Lung (tissue), 11 donors: ENCODE measurements at regions not wholly inside any gene's neighbourhood (a gene's known extent, or its start where the extent isn't known, plus 50 kb on each side); places are given as distances from the start of the nearest gene placed in this dataset.

ENCODE experiments used
- ATAC-seq: fragments of 200-7000 bp; cut with Tn5 transposase; one replicate; pipeline ENCODE4 v1.9.1; 2020; ENCODE audit warnings: moderate number of reproducible peaks; ENCODE audit not compliant: insufficient read depth, low FRiP score
- DNase-seq, 3 donors: peaks; one replicate each; pipeline ENCODE4 v3.0.0-alpha.2; 2013 to 2017
- H3K27ac ChIP-seq, 2 donors: one replicate each; pipeline ENCODE4 v1.5.1; 2013; ENCODE audit warnings: mild to moderate bottlenecking in 2 of 2, moderate library complexity in 2 of 2, control low read depth in 1 of 2, inconsistent platforms in 1 of 2, low read depth in 1 of 2, low read length in 1 of 2
- H3K27me3 ChIP-seq, 3 donors: one replicate each; pipeline ENCODE4 v1.5.1; 2013; ENCODE audit warnings: low read length in 2 of 3; ENCODE audit not compliant: control insufficient read depth in 3 of 3, insufficient read depth in 3 of 3
- H3K36me3 ChIP-seq, 4 donors: one replicate each; pipeline ENCODE4 v1.5.1; 2013; ENCODE audit warnings: low read length in 4 of 4, mild to moderate bottlenecking in 1 of 4, moderate library complexity in 1 of 4; ENCODE audit not compliant: control insufficient read depth in 4 of 4, insufficient read depth in 4 of 4
- H3K4me1 ChIP-seq, 5 donors: one replicate each; pipeline ENCODE4 v1.5.1; 2013; ENCODE audit warnings: low read length in 5 of 5, mild to moderate bottlenecking in 2 of 5, moderate library complexity in 1 of 5; ENCODE audit not compliant: control insufficient read depth in 5 of 5, insufficient read depth in 5 of 5
- H3K4me3 ChIP-seq: one replicate; pipeline ENCODE4 v1.5.1; 2013; ENCODE audit warnings: mild to moderate bottlenecking, control low read depth, moderate library complexity
- H3K9ac ChIP-seq, 2 donors: one replicate each; pipeline ENCODE4 v1.5.1; 2013; ENCODE audit warnings: low read length in 2 of 2, control low read depth in 1 of 2; ENCODE audit not compliant: insufficient read depth in 1 of 2
- H3K9me3 ChIP-seq, 4 donors: one replicate each; pipeline ENCODE4 v1.5.1; 2013; ENCODE audit warnings: low read length in 3 of 4, mild to moderate bottlenecking in 1 of 4, moderate library complexity in 1 of 4; ENCODE audit not compliant: control insufficient read depth in 4 of 4, insufficient read depth in 3 of 4
- WGBS, 2 donors: extraction: QIAGEN DNeasy Blood & Tissue Kit; methylation state at CpG; one replicate each; pipeline ENCODE4 v1.1.7; 2013; 5-methylcytosine and 5-hydroxymethylcytosine counted together
- TF ChIP-seq, protein P1 (sequence below): IDR thresholded peaks from 2 replicates; pipeline ENCODE4 v1.5.1; 2012; ENCODE audit warnings: mild to moderate bottlenecking; ENCODE audit errors: control extremely low read depth, extremely low read depth
- donor health status: control.
- donor health status: control.
- donor health status: Bipolar disorder and iron deficiency.
- donor health status: healthy.
- donor health status: DM: yes; HTN: yes; CAD: no.

DNA sequence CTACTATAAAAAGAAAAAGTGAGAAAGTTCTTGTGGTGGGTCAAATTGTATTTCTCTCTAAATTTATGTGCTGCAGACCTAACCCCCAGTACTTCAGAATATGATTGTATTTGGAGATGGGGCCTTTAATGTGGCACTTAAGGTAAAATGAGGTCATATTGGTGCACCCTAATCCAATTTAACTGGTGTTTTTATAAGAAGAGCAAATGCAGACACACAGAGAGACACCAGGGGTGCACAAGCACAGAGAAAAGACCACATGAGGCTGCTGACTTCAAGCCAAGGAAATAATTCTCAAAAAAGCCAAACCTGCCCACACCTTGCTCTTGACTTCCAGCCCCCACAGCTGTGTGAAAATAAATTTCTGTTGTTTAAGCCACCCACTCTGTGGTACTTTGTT lies 80.2 kb upstream of the HTR4 start:
- H3K27me3 ChIP-seq, result no peaks in the 10 kb centered on the region
- TF ChIP-seq, protein P1, sequence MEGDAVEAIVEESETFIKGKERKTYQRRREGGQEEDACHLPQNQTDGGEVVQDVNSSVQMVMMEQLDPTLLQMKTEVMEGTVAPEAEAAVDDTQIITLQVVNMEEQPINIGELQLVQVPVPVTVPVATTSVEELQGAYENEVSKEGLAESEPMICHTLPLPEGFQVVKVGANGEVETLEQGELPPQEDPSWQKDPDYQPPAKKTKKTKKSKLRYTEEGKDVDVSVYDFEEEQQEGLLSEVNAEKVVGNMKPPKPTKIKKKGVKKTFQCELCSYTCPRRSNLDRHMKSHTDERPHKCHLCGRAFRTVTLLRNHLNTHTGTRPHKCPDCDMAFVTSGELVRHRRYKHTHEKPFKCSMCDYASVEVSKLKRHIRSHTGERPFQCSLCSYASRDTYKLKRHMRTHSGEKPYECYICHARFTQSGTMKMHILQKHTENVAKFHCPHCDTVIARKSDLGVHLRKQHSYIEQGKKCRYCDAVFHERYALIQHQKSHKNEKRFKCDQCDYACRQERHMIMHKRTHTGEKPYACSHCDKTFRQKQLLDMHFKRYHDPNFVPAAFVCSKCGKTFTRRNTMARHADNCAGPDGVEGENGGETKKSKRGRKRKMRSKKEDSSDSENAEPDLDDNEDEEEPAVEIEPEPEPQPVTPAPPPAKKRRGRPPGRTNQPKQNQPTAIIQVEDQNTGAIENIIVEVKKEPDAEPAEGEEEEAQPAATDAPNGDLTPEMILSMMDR, result no peak
- H3K4me1 ChIP-seq, result peaks cover 0 to 18% (median 8%) of the 10 kb centered on the region in 5 donors
- DNase-seq (no peak), ATAC-seq (no peak)
- no peak overlapping the region for H3K9ac ChIP-seq
- H3K36me3 ChIP-seq, result no peaks in the 10 kb centered on the region
- H3K4me3 ChIP-seq, result no peak overlapping the region
- no peaks in the 10 kb centered on the region for H3K9me3 ChIP-seq
- H3K27ac ChIP-seq, result no peak overlapping the region

DNA sequence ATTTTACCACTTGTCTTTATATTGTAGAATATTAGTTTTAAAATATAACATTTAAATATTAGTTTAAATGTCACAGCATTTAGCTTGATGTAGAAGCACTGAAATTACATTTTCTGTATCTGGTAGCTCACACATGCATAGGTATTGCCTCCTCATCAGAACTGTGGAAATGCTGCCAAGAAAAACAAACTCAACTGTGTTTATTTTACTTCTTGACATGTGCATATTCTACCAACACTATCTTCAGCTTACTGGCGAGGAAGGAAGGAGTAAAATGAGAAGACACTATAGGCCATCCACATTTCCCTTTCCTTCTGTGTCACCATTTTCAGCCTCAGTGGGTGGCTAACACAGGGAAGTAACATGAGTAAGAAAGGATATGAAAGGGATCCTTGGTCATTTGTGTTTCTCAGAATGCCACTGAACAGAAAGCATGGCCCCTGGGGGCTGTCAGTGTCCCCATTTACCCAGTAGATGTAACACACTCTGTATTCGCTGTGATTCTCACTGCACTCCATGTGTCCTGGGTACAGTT lies 81.0 kb upstream of the HTR4 start:
- Histone ChIP-seq H3K4me3 (no peak overlapping the region), H3K27ac (no peak overlapping the region), H3K36me3 (no peaks in the 10 kb centered on the region), H3K9ac (no peak overlapping the region), H3K4me1 (peaks cover 0 to 12% (median 4%) of the 10 kb centered on the region in 5 donors), H3K9me3 (no peaks in the 10 kb centered on the region), H3K27me3 (no peaks in the 10 kb centered on the region)
- 66 to 82% methylated on average over 2 of the region's 2 CpGs for WGBS, 2 donors
- TF ChIP-seq, protein P1, result no peak
- DNase-seq, result peak in 1 of 3 donors; percentile 34
- ATAC-seq, result no peak

DNA sequence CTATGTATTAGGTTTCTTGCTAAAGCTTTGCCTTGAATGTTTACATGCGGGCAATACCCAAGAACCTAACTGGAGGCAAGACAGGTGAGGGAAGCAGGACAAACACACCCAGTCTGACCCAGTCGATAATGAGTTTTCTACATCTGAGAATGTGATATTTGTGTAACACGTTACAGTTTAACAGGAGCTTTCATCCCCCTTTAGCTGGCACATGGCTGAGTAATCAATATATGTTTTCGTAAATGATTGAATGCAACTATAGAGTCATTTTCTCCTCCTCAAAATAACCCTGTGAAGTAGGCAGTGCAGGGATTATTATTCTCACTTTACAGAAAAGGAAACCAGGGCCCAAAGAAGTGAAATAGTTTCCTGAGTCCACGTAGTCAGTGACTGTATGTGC lies 84.7 kb upstream of the HTR4 start:
- no peak overlapping the region for H3K4me3 ChIP-seq
- H3K9ac ChIP-seq, result no peak overlapping the region
- H3K36me3 ChIP-seq, result no peaks in the 10 kb centered on the region
- no peaks in the 10 kb centered on the region for H3K27me3 ChIP-seq
- DNase-seq (no peak), ATAC-seq (no peak)
- H3K27ac ChIP-seq, result no peak overlapping the region
- TF ChIP-seq, protein P1, result no peak
- H3K4me1 ChIP-seq, result peaks cover 0 to 12% (median 0%) of the 10 kb centered on the region in 5 donors
- 82 to 83% methylated on average over 5 of the region's 5 CpGs for WGBS, 2 donors
- H3K9me3 ChIP-seq, result no peaks in the 10 kb centered on the region

DNA sequence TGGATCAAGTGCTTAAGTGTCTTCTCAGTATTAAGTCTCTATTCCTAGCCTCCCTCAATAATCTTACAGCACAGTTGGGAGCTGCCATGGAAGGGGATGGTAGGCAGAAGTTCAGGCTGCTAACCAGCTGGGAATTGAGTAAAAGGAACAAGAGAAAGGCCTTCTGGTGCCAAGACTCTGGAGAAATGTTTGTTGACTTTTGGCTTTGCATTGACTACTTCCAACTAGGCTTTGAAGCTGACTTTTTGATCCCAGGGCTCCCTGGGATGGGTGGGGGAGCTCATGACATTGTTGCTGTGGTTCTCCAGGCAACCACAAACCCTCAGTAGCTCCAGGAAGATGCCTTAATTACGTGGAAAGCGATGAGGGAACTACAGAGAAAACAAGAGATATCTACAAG lies 85.2 kb upstream of the HTR4 start:
- 53 to 57% methylated on average over 2 of the region's 2 CpGs for WGBS, 2 donors
- no peak for ATAC-seq

More for the DNA sequence above, 85.2 kb upstream of the HTR4 start:
- peak in 2 of 3 donors; percentile 45 to 53 for DNase-seq
- peaks cover 0 to 12% (median 0%) of the 10 kb centered on the region in 5 donors for H3K4me1 ChIP-seq
- TF ChIP-seq, protein P1, result no peak
- H3K36me3 ChIP-seq, result no peaks in the 10 kb centered on the region
- H3K9ac ChIP-seq, result no peak overlapping the region
- no peak overlapping the region for H3K4me3 ChIP-seq
- H3K27ac ChIP-seq, result no peak overlapping the region
- H3K27me3 ChIP-seq, result no peaks in the 10 kb centered on the region
- no peaks in the 10 kb centered on the region for H3K9me3 ChIP-seq
